Muscle layer of duodenum (tissue), 2 donors: ENCODE measurements at regions not wholly inside any gene's neighbourhood (a gene's known extent, or its start where the extent isn't known, plus 50 kb on each side); places are given as distances from the start of the nearest gene placed in this dataset.
"Not testable (repeated sequence)": the region's sequence is repeated elsewhere in the genome, so short reads cannot be mapped to it uniquely, and the experiment has no call there.

Experiments
- H3K27ac ChIP-seq: one replicate; pipeline ENCODE4 v1.7.0; 2013; ENCODE audit warnings: mild to moderate bottlenecking, low read length
- H3K27me3 ChIP-seq: one replicate; pipeline ENCODE4 v1.7.0; 2013; ENCODE audit warnings: low read depth, mild to moderate bottlenecking, control low read depth, low read length
- H3K36me3 ChIP-seq, 2 donors: one replicate each; pipeline ENCODE4 v1.7.0; 2013; ENCODE audit warnings: low read length in 2 of 2, control low read depth in 1 of 2, mild to moderate bottlenecking in 1 of 2; ENCODE audit not compliant: insufficient read depth in 2 of 2, control insufficient read depth in 1 of 2
- H3K4me1 ChIP-seq, 2 donors: one replicate each; pipeline ENCODE4 v1.7.0; 2013; ENCODE audit warnings: low read length in 2 of 2, mild to moderate bottlenecking in 2 of 2, control low read depth in 1 of 2, moderate library complexity in 1 of 2; ENCODE audit not compliant: insufficient read depth in 2 of 2, control insufficient read depth in 1 of 2
- H3K4me3 ChIP-seq, 2 donors: one replicate each; pipeline ENCODE4 v1.7.0; 2013; ENCODE audit warnings: low read length in 2 of 2, low read depth in 1 of 2, mild to moderate bottlenecking in 1 of 2
- H3K9me3 ChIP-seq, 2 donors: one replicate each; pipeline ENCODE4 v1.7.0; 2013; ENCODE audit warnings: low read length in 2 of 2, control low read depth in 1 of 2, mild to moderate bottlenecking in 1 of 2; ENCODE audit not compliant: control insufficient read depth in 1 of 2
- donor health status: healthy.

- no peak overlapping the region for H3K4me3 ChIP-seq
- H3K27ac ChIP-seq: no peak overlapping the region
- H3K4me1 ChIP-seq: no peaks in the 10 kb centered on the region
- no peaks in the 10 kb centered on the region for H3K9me3 ChIP-seq
- H3K36me3 ChIP-seq: no peaks in the 10 kb centered on the region
- H3K27me3 ChIP-seq: no peaks in the 10 kb centered on the region
Observed at GRCh38 chr21:31420988-31421387, 76.9 kb upstream of the TIAM1 start.

DNA sequence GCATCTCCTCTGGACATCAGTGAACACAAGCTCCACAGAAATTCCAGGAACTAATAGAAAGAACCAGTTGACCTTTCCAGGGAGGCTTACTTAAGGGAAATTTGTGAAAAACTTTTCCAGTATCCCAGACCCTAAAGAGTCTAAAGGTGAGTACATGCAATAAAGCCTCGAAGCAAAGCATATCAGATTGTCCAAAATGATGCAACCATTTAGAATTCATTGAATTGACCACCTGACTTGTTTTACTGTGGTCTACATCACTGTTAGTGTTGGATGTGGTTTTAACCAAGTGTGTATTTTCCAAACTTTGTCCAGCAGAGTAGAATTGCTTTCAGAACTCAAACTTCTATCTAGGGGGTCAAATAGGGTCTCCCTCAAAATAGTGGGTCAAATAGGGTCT is 76.3 kb upstream of the TIAM1 start:
- Histone ChIP-seq H3K4me3 (no peak overlapping the region), H3K4me1 (no peaks in the 10 kb centered on the region), H3K36me3 (no peaks in the 10 kb centered on the region), H3K9me3 (no peaks in the 10 kb centered on the region), H3K27ac (no peak overlapping the region), H3K27me3 (no peaks in the 10 kb centered on the region)

DNA sequence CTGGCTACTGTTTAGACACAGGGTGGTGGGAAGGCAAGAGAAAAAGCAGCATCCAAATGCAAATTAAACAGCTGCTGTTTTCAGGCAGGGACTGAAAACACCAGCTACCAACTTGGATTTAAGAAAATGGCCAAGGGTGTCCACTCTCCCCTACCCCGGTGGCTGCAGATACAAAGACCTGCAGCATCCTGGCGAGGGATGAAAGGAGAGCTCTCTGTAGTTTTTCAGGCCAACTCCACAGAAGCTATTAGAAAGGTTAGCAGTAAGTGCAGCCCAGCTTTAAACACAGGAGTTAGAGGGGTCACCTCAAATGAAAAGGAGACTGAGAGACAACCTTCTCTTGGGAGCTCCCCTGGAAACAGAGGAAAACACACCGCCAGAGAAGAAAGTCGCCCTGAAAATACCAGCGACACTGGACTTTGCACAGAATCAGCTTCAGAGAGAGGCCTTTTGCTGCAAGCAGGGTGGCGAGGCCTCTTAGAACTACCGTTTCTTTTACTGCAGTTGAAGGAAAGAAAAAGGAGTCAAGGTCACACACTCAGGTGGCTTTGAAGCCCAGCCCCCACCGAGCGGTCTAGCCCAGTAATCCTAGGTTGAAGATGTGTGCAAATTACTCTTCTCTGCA is 74.4 kb upstream of the TIAM1 start:
- no peaks in the 10 kb centered on the region for H3K4me1 ChIP-seq
- no peak overlapping the region for H3K27ac ChIP-seq
- no peaks in the 10 kb centered on the region for H3K27me3 ChIP-seq
- no peaks in the 10 kb centered on the region for H3K9me3 ChIP-seq
- H3K4me3 ChIP-seq: no peak overlapping the region
- no peaks in the 10 kb centered on the region for H3K36me3 ChIP-seq

- H3K4me1 ChIP-seq, H3K27me3 ChIP-seq, H3K36me3 ChIP-seq, H3K9me3 ChIP-seq, H3K27ac ChIP-seq, H3K4me3 ChIP-seq: not testable (repeated sequence)
Observed at GRCh38 chr21:31417214-31417613, 73.2 kb upstream of the TIAM1 start.

DNA sequence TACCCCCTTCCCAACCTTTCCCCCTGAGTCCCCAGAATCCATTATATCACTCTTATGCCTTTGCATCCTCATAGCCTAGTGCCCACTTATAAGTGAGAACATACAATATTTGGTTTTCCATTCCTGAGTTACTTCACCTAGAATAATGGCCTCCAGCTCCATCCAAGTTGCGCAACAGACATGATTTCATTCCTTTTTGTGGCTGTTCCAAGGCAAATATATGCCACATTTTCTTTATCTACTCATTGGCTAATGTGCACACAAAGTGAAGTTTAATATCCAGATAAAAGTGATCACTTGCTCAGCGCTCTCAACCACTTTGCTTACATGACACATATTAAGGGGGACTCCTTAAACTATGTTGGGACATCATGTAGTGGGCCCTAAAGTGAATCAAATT is 72.4 kb upstream of the TIAM1 start:
- Histone ChIP-seq H3K36me3 (no peaks in the 10 kb centered on the region), H3K27ac (no peak overlapping the region), H3K4me1 (no peaks in the 10 kb centered on the region), H3K4me3 (no peak overlapping the region), H3K9me3 (no peaks in the 10 kb centered on the region), H3K27me3 (no peaks in the 10 kb centered on the region)

DNA sequence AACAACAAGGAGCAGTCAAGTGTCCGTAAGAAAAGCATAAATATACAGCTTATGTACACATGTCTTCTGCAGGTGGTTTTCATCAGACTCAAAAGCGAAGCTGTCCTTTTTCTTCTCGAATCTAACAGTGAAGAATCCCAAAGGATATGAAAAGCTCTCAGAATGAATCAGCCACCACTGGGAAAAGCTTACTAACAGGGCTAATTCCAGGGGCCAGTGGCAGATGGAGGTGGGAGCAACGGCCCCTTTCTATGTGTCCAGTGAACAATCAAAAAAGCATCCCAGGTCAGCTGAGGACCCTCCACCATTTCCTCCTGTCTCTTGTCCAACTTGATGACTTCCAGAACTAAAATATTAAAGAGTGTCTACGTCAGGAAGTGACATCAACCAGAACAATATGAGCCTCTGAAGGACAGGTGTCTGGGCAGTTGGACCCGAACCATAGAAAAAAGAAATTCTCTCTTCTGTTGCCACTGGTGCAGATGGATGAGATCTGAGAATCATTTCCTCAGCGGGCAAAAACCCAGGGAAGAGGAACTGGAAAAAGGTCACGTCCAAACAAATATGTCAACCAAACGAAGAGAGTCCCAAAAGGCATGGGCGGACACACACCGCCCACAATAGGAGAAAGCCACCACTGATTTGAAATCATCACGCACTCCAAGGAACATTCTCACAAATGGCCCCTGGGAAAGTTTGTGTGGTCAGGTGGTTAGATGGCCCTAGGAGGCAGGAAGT is 70.4 kb upstream of the TIAM1 start:
- no peaks in the 10 kb centered on the region for H3K36me3 ChIP-seq
- no peaks in the 10 kb centered on the region for H3K27me3 ChIP-seq
- H3K9me3 ChIP-seq: no peaks in the 10 kb centered on the region
- no peak overlapping the region for H3K4me3 ChIP-seq
- H3K27ac ChIP-seq: no peak overlapping the region
- H3K4me1 ChIP-seq: no peaks in the 10 kb centered on the region

GRCh38 chr21:31413698-31414097 is 69.6 kb upstream of the TIAM1 start:
- Histone ChIP-seq H3K9me3 (no peaks in the 10 kb centered on the region), H3K27me3 (no peaks in the 10 kb centered on the region), H3K27ac (no peak overlapping the region), H3K4me3 (no peak overlapping the region), H3K36me3 (no peaks in the 10 kb centered on the region), H3K4me1 (no peaks in the 10 kb centered on the region)

DNA sequence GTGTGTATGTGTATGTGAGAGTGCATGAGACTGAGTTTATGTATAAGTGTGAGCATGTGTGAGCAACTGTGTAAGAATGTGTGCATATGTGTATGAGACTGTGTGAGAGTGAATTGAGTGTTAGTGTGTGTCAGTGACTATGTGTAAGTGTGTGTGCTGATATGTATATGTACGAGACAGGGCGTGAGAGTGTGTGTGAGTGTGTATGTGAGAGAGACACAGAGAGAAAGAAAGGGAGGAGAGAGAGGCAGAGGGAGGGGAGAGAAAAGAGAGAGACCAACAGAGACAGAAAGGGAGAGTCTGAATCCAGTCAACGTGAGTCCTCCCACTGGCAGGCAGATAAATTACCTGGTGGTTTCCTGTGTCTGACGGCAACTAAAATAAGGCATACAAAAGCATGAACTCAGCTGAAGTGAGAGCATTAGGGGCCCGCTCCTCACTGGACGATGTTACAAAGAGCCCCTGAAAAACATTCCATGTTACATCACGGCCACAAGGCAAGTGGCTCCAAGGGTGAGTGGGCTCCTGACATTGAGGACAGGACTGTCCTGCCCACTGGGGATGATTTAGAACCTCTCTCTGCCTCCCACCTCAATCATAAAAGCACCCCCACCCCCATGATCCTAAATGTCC is 66.6 kb upstream of the TIAM1 start:
- H3K4me1 ChIP-seq: no peaks in the 10 kb centered on the region
- H3K4me3 ChIP-seq: no peak overlapping the region
- no peak overlapping the region for H3K27ac ChIP-seq

DNA sequence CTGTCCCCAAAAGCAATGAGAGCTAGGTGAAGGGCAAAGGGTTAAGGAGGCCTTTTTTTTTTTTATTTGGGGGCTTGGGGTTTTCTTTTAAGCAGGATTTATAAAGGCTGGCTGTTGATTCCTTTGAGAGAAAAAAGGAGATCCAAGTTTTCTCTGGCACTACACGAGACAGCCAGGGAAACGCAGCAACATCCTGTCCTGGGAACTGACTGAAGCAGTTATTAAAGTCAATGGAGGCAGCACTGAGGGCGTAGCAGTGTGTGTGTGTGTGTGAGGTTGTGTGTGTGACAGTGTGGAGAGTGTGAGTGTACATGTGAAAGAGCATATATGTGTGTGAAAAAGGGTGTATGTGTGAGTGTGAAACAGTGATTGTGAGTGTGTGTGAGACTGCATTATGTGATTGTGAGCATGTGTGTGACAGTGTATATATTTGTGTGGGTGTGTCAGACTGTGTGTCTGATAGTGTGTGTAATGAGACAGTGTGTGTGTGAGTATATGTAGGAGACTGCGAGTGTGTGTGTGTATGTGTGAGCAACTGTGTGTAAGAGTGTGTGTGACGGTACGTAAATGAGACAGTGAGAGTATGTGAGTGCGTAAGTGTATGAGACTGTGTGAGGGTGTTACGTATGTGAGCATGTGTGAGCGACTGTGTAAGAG is 65.9 kb upstream of the TIAM1 start:
- no peak overlapping the region for H3K27ac ChIP-seq
- no peaks in the 10 kb centered on the region for H3K36me3 ChIP-seq
- H3K9me3 ChIP-seq: no peaks in the 10 kb centered on the region
- no peaks in the 10 kb centered on the region for H3K27me3 ChIP-seq
- no peaks in the 10 kb centered on the region for H3K4me1 ChIP-seq
- no peak overlapping the region for H3K4me3 ChIP-seq

More for the DNA sequence above, 66.6 kb upstream of the TIAM1 start:
- Histone ChIP-seq H3K36me3 (no peaks in the 10 kb centered on the region), H3K9me3 (no peaks in the 10 kb centered on the region), H3K27me3 (no peaks in the 10 kb centered on the region)

GRCh38 chr21:31408301-31409088 is 64.4 kb upstream of the TIAM1 start:
- Histone ChIP-seq H3K9me3 (no peaks in the 10 kb centered on the region), H3K27me3 (no peaks in the 10 kb centered on the region), H3K4me1 (no peaks in the 10 kb centered on the region), H3K27ac (no peak overlapping the region), H3K36me3 (no peaks in the 10 kb centered on the region), H3K4me3 (no peak overlapping the region)

GRCh38 chr21:31406510-31406909 is 62.4 kb upstream of the TIAM1 start:
- no peaks in the 10 kb centered on the region for H3K27me3 ChIP-seq
- H3K4me3 ChIP-seq: no peak overlapping the region
- H3K36me3 ChIP-seq: no peaks in the 10 kb centered on the region
- no peak overlapping the region for H3K27ac ChIP-seq
- H3K9me3 ChIP-seq: no peaks in the 10 kb centered on the region
- H3K4me1 ChIP-seq: no peaks in the 10 kb centered on the region
